ENCODE measurements at regions not wholly inside any gene's neighbourhood (a gene's known extent, or its start where the extent isn't known, plus 50 kb on each side); places are given as distances from the start of the nearest gene placed in this dataset.
"Not testable (repeated sequence)": the region's sequence is repeated elsewhere in the genome, so short reads cannot be mapped to it uniquely, and the experiment has no call there.

GRCh38 chr6:74255007-74255406, 559.0 kb downstream of the CD109 start:
- TF ChIP-seq CTCF, POLR2A (IDR thresholded peaks at IDR 0.05): not testable (repeated sequence)

Data from uterus (tissue), 2 donors.